ENCODE measurements at regions not wholly inside any gene's neighbourhood (a gene's known extent, or its start where the extent isn't known, plus 50 kb on each side); places are given as distances from the start of the nearest gene placed in this dataset.

DNA sequence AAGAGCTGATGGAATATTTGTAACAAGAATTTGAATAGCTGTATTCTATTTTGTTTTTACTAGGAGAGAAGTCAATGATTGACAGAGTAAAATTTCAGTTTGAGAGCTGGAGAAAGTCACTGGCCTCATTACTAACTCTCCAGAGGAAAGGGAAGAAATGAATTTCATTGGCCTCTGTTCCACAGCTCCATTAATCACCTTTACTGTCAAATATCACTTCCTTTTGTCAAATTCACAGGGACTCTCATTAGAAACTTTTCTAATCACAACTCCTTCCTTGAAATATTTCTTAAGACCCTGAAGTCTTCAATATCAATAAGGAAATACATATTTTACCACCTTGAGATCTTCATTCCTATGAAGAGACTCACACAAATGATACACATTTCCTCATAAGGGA is 379.9 kb upstream of the RASGRP1 start:
- ATAC-seq (no peak), DNase-seq (ENCODE audit: low spot score in 2 of 2) (no peak)
- no peak overlapping the region for H3K27ac Mint-ChIP-seq
- no peaks in the 10 kb centered on the region for H3K36me3 Mint-ChIP-seq
- H3K4me1 Mint-ChIP-seq, result no peaks in the 10 kb centered on the region
- no peak overlapping the region for H3K4me3 Mint-ChIP-seq
- H3K9me3 Mint-ChIP-seq, result no peaks in the 10 kb centered on the region

DNA sequence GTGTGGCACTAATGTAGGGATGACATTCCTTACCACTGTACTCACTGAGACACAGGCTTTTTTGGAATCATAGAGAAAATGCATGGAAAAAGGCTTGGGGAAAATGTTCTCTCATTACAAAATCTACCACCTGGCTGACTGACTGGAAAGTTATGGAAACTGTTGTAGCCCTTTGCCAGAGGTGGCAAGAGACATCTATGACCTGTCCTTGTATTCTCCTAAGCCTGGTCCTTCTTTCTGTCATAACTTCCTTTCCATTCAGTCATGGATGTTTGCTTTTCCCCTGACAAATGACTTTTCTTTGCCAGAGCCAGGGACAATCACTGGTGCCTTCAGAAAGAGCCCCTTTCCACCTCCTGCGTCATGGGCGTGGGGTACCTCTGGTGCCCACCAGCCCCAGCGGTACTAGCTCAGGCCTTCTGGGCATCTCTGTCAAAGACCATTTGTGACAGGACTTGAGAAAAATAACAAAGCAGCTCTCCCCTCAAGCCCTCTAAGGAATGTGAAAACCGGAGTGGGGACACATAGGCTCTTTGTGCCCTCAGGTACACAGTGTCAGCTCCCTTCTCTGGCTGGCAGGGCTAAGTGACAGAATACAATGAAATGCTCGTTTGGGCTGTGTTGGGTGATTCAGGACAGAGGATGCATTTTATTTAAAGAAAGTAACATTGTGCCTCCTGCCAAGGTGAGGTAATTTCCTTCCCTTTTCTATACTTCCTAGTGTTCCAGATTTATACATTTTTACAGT is 381.1 kb upstream of the RASGRP1 start:
- no peak for ATAC-seq
- no peak overlapping the region for H3K4me3 Mint-ChIP-seq
- no peaks in the 10 kb centered on the region for H3K9me3 Mint-ChIP-seq
- H3K36me3 Mint-ChIP-seq, result no peaks in the 10 kb centered on the region
- no peaks in the 10 kb centered on the region for H3K4me1 Mint-ChIP-seq
- no peak overlapping the region for H3K27ac Mint-ChIP-seq
- no peak for DNase-seq (ENCODE audit: low spot score in 2 of 2)

DNA sequence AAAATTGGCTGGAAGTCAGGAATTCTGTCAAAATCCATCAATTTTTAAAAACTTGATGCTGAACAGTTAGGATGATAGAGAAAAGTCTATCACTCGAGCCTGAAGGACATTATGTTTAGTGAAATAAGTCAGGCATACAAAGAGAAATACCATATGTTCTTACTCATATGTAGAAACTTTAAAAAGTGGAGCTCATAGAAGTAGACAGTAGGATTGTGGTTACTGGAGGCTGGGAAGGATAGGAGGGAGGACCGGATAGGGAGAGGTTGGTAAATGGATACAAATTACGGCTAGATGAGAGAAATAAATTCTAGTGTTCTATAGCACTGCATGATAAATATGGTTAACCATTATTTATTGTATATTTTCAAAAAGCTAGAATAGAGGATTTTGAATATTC is 389.5 kb upstream of the RASGRP1 start:
- H3K9me3 Mint-ChIP-seq, result no peaks in the 10 kb centered on the region
- DNase-seq (ENCODE audit: low spot score in 2 of 2) (no peak), ATAC-seq (no peak)
- H3K27ac Mint-ChIP-seq, result no peak overlapping the region
- H3K36me3 Mint-ChIP-seq, result no peaks in the 10 kb centered on the region
- H3K4me3 Mint-ChIP-seq, result no peak overlapping the region
- no peaks in the 10 kb centered on the region for H3K4me1 Mint-ChIP-seq

DNA sequence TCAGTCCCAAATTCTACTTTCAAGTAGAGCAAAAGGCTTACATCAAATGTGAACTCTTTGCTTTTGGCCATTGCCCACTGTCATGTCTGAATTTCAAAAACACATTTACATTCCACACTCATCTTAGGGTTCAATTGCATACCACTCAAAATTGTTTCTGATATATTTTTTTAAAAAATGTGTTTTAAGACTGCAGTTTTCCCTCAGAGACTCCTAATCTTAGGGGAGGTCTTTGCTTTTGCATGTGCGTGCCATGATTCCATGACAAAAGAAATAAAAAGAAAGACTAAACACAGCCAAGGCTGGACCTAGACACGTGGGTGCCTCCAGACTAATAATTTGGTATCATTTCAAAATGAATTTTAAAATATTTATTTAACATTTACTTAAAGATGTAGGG is 396.8 kb upstream of the RASGRP1 start:
- no peaks in the 10 kb centered on the region for H3K9me3 Mint-ChIP-seq
- H3K4me3 Mint-ChIP-seq, result no peak overlapping the region
- ATAC-seq (no peak), DNase-seq (ENCODE audit: low spot score in 2 of 2) (no peak)
- H3K4me1 Mint-ChIP-seq, result no peaks in the 10 kb centered on the region
- H3K36me3 Mint-ChIP-seq, result no peaks in the 10 kb centered on the region
- no peak overlapping the region for H3K27ac Mint-ChIP-seq

DNA sequence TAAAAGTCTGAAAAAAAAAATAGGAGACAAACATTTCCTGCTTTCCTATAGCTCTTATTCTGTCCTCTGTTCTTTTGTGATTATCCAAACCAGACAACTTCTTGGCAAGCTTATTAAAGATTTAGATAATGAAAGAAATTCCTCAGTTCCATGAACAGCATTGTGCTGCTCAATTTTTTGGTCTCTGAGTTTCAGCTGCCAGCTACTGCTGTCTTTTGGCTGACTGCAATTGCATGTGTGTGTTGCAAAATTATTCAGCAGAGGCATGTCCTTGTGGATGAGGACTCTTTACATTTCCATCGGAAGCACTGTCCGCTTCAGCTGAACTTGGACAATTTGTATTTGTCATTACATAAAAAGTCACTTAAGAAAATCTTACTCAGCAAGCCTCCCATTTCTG is 397.3 kb upstream of the RASGRP1 start:
- ATAC-seq (no peak), DNase-seq (ENCODE audit: low spot score in 2 of 2) (no peak)
- no peak overlapping the region for H3K27ac Mint-ChIP-seq
- H3K36me3 Mint-ChIP-seq, result no peaks in the 10 kb centered on the region
- H3K4me1 Mint-ChIP-seq, result no peaks in the 10 kb centered on the region
- no peaks in the 10 kb centered on the region for H3K9me3 Mint-ChIP-seq
- no peak overlapping the region for H3K4me3 Mint-ChIP-seq

DNA sequence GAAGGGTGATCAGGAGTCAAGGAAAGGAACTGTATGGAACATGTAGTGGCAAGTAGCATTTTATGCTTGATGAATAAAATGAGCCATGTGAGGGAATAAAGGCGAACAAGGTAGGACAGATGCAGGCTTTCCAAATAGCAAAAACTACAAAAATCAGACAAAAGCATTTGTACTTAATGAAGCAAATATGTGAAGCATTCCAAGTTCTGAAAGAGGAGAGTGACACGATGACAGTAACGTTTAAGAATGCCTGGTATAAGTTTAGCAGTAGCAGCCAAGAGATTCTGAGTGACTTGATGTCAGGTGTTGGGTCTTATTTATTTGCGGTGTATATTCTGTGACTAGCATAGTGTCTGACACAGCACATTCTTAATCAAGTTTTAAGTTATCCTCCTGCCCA is 408.2 kb upstream of the RASGRP1 start:
- Mint-ChIP-seq H3K4me3 (no peak overlapping the region), H3K9me3 (peaks cover 3% of the 10 kb centered on the region), H3K27ac (no peak overlapping the region), H3K4me1 (no peaks in the 10 kb centered on the region), H3K36me3 (no peaks in the 10 kb centered on the region)
- DNase-seq (ENCODE audit: low spot score in 2 of 2) (no peak), ATAC-seq (no peak)

DNA sequence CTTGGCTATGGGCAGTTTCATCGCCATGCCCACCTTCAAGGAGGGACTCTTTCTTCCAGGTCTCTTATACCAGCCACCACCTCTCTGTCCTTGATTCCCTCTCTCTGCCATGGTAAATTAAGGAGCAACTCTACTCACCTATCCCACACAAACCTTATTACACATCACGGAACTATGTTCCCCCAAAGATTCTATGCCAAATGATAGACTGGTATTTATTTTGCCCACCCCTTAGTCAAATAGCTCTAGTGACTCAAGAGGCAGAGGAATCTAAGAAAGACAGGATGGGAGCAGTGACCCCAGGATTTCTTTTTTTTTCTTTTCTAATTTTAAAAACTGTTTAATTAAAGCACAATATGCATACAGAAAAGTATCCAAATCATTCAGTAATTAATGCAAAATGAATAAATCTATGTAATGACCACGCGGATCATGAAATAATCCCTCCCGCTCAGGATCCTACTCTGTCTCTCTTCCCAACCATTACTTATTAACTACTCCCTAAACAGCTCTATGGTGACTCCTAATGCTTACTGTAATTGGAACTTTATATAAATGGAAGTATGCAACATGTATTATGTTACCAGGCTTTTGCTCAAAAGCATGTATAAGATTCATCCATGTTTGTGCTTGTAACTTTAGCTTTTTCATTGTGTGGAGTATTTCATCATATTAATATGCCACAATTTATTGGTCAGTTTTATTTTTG is 410.8 kb upstream of the RASGRP1 start:
- no peak for ATAC-seq
- Mint-ChIP-seq H3K27ac (no peak overlapping the region), H3K4me1 (no peaks in the 10 kb centered on the region), H3K4me3 (no peak overlapping the region), H3K9me3 (peaks cover 6% of the 10 kb centered on the region), H3K36me3 (no peaks in the 10 kb centered on the region)
- no peak for DNase-seq (ENCODE audit: low spot score in 2 of 2)

DNA sequence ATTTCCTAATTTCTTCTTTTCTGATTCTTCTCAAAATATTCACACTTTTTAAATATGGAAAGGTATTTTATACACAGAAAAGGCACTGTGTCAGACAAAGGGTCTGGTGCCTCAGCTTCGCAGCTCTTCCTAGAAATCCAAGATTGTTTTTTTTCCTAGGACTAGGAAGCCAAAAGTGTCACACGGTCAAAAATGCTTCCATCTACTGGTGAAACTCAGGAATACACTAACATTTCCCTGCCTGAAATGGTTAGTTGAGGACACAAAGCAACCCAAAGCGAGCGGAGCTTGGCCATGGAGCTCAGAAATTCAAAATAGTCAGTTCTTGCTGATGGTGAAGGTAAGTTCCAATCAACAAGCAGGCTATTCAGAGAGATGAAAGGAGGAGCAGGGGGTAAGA is 426.5 kb upstream of the RASGRP1 start:
- no peak overlapping the region for H3K27ac Mint-ChIP-seq
- H3K36me3 Mint-ChIP-seq, result no peaks in the 10 kb centered on the region
- DNase-seq (ENCODE audit: low spot score in 2 of 2) (no peak), ATAC-seq (no peak)
- H3K4me3 Mint-ChIP-seq, result no peak overlapping the region
- H3K9me3 Mint-ChIP-seq, result no peaks in the 10 kb centered on the region
- H3K4me1 Mint-ChIP-seq, result no peaks in the 10 kb centered on the region

DNA sequence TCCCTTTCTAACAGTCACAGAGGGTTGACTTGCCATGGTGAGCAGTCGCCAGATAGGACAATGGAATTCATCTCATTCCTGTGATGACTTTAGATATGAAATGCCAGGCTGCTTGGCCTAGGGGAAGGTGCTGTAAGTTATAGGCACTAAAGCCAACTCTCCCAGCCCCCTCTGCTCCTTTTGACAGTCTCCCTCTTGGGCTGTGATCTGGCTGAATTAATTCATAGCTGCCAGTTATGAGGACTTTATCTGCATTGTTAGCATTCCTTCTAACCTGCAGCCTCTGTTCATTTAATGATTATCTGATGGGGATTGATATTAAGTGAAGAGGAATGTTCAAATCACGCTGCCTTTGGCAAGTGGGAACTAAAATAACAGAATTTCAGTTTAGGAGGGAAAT is 427.1 kb upstream of the RASGRP1 start:
- no peaks in the 10 kb centered on the region for H3K9me3 Mint-ChIP-seq
- DNase-seq (ENCODE audit: low spot score in 2 of 2), result no peak
- no peaks in the 10 kb centered on the region for H3K4me1 Mint-ChIP-seq
- H3K4me3 Mint-ChIP-seq, result no peak overlapping the region
- no peak overlapping the region for H3K27ac Mint-ChIP-seq
- no peak for ATAC-seq
- no peaks in the 10 kb centered on the region for H3K36me3 Mint-ChIP-seq

DNA sequence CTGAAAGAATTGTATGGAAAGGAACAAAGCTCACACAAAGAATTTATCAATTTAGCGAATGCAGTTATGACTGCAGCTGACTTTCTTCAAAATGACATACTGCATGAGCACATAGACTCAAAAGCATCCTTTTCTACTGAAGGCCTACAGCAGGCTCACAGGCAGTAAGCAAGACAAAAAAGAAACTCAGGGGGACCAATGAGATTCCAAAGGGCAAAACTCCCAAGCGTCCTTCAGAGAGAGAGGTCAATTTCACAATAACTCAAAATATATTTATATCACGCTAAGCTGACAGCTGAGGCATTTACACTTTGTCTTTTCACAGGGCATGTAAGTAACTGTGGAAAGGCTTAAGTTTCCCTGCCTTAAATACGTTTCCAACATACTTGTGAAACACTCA is 427.9 kb upstream of the RASGRP1 start:
- H3K27ac Mint-ChIP-seq, result no peak overlapping the region

DNA sequence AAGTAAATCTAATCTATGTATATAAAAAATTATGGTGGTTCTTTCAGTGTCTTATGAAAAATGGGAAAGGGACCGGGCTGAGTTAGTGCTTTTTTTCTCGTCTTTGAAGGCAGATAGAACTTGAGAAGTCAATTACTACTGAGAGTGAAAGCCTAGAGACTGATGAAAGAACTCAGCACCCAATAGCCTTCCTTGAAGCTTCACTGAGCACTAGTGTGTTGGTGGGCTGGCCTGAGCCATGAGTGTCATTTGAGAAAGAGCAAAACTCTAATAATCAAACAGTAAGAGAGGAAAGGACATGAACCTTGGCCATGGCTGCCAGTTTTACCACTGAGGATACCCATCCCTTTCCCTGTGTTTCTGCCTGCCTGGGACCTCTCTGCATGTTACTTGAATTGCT is 428.3 kb upstream of the RASGRP1 start:
- ATAC-seq, result no peak
- no peak for DNase-seq (ENCODE audit: low spot score in 2 of 2)
- Mint-ChIP-seq H3K27ac (no peak overlapping the region), H3K4me1 (no peaks in the 10 kb centered on the region), H3K9me3 (no peaks in the 10 kb centered on the region), H3K4me3 (no peak overlapping the region), H3K36me3 (no peaks in the 10 kb centered on the region)

More for the DNA sequence above, 427.9 kb upstream of the RASGRP1 start:
- no peak for ATAC-seq
- no peaks in the 10 kb centered on the region for H3K36me3 Mint-ChIP-seq
- H3K9me3 Mint-ChIP-seq, result no peaks in the 10 kb centered on the region
- DNase-seq (ENCODE audit: low spot score in 2 of 2), result no peak
- H3K4me1 Mint-ChIP-seq, result no peaks in the 10 kb centered on the region
- no peak overlapping the region for H3K4me3 Mint-ChIP-seq

DNA sequence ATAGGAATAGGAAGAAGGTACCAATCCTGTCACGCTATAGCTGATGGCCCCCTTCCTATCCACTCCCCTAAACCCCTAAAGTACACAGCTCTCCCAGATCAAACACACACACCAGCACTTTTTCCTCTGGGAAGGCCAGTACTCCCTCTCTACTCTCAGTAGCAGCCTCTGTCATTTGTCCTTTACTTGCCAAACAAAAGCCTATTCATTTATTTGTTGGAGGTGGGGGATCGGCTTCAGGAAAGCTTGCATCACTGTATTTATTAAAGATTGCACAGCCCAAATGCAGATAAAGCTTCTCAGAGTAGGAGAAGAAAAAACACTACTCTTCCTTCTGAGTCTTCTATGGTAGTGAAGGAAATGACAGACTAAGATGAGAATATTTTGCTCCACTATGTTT is 429.7 kb upstream of the RASGRP1 start:
- no peak for DNase-seq (ENCODE audit: low spot score in 2 of 2)

DNA sequence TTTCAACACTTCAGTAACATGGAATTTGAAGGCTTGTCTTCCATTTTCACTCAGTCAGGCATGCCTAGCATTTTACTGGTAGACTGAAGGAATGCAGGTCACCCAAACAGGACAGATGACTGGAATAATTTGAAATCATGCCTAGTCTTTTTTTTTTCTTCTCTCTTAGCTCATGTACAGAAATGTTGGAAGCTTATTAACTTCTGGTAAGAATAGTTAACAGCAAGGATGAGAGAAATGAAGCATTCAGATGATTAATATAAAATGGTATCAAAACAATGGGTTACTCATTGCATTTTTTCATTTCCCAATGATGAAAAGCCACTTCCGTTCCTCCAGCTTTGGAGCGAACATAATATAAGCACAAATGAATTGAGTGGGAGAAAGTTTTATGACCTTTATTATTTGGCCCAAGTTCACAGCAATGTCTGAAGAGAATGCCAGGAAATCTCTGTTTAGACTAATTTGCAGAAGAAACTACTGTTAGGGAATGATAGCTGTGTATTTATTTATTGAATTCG is 431.6 kb upstream of the RASGRP1 start:
- H3K36me3 Mint-ChIP-seq, result no peaks in the 10 kb centered on the region
- no peak overlapping the region for H3K27ac Mint-ChIP-seq
- DNase-seq (ENCODE audit: low spot score in 2 of 2) (no peak), ATAC-seq (no peak)
- H3K9me3 Mint-ChIP-seq, result no peaks in the 10 kb centered on the region
- peaks cover 9% of the 10 kb centered on the region for H3K4me1 Mint-ChIP-seq
- no peak overlapping the region for H3K4me3 Mint-ChIP-seq

More for the DNA sequence above, 429.7 kb upstream of the RASGRP1 start:
- no peaks in the 10 kb centered on the region for H3K9me3 Mint-ChIP-seq
- no peaks in the 10 kb centered on the region for H3K36me3 Mint-ChIP-seq
- no peak overlapping the region for H3K27ac Mint-ChIP-seq
- no peak overlapping the region for H3K4me3 Mint-ChIP-seq
- H3K4me1 Mint-ChIP-seq, result no peaks in the 10 kb centered on the region
- no peak for ATAC-seq

DNA sequence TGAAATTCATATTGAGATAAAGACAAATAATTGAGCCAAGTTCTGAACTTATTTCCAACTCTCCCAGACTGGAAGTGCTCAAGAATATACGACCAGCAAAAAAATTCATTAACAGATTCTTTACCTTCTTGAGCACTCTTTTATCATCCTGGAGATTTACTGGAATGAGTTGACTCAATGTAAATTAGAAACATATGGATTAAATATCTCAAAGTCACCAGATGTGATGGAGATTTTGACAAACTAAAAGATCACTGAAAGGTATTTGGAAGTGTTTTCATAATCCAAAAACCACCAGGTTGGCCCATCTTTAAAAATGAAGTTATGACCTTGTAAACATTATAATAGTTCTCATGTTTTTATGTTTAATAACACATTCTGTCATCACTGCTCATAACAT is 433.2 kb upstream of the RASGRP1 start:
- Mint-ChIP-seq H3K27ac (no peak overlapping the region), H3K36me3 (no peaks in the 10 kb centered on the region), H3K4me1 (peaks cover 9% of the 10 kb centered on the region), H3K4me3 (no peak overlapping the region), H3K9me3 (peaks cover 3% of the 10 kb centered on the region)
- no peak for DNase-seq (ENCODE audit: low spot score in 2 of 2)
- no peak for ATAC-seq

DNA sequence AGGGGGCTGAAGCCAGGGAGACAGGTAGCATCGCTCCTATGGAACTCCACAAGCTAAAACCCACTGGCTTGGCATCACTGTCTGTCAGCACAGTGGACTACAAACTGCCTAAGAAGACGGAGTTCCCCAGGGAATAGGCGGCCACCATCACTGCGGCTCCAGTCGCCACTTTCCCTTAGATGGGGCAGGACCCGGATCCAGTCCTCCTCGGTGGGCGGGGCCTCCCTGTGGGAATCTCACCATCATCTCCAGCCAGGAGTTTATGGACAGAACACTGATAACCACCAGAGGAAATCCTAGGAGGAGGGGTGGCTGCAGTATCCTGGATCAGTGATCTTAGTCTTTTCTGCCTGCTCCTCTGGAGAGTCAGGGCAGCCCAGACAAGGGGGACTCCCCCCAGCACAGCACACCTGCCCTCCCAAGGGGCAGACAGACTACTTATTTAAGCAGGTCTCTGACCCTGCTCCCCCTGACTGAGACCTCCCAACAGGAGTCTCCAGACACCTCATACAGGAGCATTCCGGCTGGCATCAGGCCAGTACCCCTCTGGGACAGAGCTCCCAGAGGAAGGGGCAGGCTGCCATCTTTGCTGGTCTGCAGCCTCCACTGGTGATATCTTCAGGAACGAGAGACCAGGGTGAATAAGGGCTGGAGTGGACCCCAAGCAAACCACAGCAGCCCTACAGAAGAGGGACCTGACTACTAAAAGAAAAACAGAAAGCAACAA is 435.6 kb upstream of the RASGRP1 start:
- Mint-ChIP-seq H3K9me3 (peaks cover 8% of the 10 kb centered on the region), H3K27ac (no peak overlapping the region), H3K4me1 (peaks cover 9% of the 10 kb centered on the region), H3K36me3 (no peaks in the 10 kb centered on the region), H3K4me3 (no peak overlapping the region)
- DNase-seq (ENCODE audit: low spot score in 2 of 2), result no peak
- ATAC-seq, result no peak

DNA sequence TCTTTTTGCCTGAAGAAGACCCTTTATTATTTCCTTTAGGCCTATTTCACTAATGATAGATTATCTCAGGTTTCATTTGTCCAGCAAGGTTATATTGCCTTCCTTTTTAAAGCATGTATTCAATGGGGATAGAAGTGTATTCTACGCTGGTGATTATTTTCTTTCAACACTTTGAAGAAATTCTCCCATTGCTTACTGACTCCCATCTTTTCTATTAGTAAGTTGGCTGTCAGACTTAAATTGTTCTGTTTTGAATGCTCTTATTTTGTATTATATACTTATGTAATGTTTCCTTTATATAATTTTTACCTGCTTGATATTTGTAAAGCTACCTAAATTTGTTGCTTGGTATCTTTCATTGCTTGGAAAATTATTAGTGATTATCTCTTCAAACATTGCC is 445.1 kb upstream of the RASGRP1 start:
- no peaks in the 10 kb centered on the region for H3K4me1 Mint-ChIP-seq
- no peak overlapping the region for H3K4me3 Mint-ChIP-seq
- DNase-seq (ENCODE audit: low spot score in 2 of 2) (no peak), ATAC-seq (no peak)
- no peaks in the 10 kb centered on the region for H3K36me3 Mint-ChIP-seq
- no peak overlapping the region for H3K27ac Mint-ChIP-seq
- H3K9me3 Mint-ChIP-seq, result peaks cover 12% of the 10 kb centered on the region

All from stimulated activated effector memory CD8-positive, alpha-beta T cell treated with anti-CD3 and anti-CD28 coated beads, Interleukin-12 subunit alpha, Interleukin-12 subunit beta, amount 100 ng/mL, for 72 hours (primary cell).